ENCODE measurements at regions not wholly inside any gene's neighbourhood (a gene's known extent, or its start where the extent isn't known, plus 50 kb on each side); places are given as distances from the start of the nearest gene placed in this dataset.

DNA sequence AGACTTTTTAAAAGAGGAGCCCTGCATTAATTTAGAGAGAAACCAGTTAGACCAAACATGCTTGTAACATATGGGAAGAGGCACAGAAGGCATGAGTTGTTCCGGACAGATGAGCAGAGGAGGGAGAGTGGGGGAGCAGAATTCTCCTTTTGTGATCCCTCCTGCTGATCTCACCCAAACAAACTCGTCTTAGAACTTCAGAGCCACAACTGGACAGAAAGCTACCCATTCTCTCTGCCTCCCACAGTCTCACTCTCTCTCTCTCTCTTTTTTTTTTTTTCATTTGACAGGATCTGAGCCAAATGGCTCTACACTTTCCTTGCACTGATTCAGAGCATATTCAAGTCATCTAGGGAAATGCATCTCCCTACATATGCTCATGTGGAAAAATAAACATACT, 196.0 kb upstream of the PAPPA start:
- Histone ChIP-seq H3K4me3 (ENCODE audit: low read length) (no peak overlapping the region), H3K9ac (ENCODE audit: low read depth, low read length) (no peak overlapping the region), H3K9me3 (ENCODE audit: insufficient read depth, low read depth, low read length) (peaks cover under 1% of the 10 kb centered on the region; the same call in 1 of the 2 replicates), H3K36me3 (ENCODE audit: insufficient read depth, low read length) (no peaks in the 10 kb centered on the region), H3K4me1 (ENCODE audit: insufficient read depth, low read length) (no peaks in the 10 kb centered on the region), H3K27me3 (ENCODE audit: insufficient read depth, low read length) (no peaks in the 10 kb centered on the region), H3K27ac (ENCODE audit: low read depth, low read length) (no peak overlapping the region)
- 60% methylated on average over 2 of the region's 2 CpGs for WGBS

DNA sequence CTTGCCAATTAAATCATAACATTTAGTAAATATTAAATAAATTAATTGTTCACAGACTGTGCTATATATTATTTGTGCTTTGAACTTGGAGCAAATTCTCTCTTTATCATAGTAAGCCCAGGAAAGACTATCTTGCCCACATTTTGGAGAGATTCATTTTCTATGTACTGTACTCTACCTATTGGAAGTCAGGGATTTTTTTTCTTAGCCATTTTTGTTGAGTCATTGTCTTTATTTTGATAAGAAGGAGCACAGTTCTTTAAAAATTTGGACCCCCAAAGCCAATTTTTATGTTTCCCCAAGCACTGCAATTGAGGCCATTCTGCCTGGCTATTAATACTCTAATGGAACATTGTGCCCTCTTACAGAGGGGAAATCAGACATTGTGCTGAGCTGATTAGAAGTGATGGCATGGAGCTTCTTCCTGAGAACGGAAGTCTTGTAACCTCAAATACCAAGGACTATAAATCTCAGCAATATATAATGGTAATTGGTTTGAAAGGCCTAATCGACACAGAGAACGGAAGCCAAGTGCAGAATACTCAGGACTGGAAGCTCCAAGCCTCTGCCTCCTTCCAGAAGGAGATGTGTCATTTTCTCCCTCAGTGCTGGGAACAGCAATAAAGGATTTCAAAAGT, 188.8 kb upstream of the PAPPA start:
- 100% methylated on average over 2 of the region's 3 CpGs for WGBS
- no peaks in the 10 kb centered on the region for H3K27me3 ChIP-seq (ENCODE audit: insufficient read depth, low read length)
- no peak overlapping the region for H3K9ac ChIP-seq (ENCODE audit: low read depth, low read length)
- peaks cover 19% of the 10 kb centered on the region for H3K9me3 ChIP-seq (ENCODE audit: insufficient read depth, low read depth, low read length)
- no peak overlapping the region for H3K27ac ChIP-seq (ENCODE audit: low read depth, low read length)
- no peak overlapping the region for H3K4me3 ChIP-seq (ENCODE audit: low read length)
- no peaks in the 10 kb centered on the region for H3K4me1 ChIP-seq (ENCODE audit: insufficient read depth, low read length)
- H3K36me3 ChIP-seq (ENCODE audit: insufficient read depth, low read length) = no peaks in the 10 kb centered on the region

DNA sequence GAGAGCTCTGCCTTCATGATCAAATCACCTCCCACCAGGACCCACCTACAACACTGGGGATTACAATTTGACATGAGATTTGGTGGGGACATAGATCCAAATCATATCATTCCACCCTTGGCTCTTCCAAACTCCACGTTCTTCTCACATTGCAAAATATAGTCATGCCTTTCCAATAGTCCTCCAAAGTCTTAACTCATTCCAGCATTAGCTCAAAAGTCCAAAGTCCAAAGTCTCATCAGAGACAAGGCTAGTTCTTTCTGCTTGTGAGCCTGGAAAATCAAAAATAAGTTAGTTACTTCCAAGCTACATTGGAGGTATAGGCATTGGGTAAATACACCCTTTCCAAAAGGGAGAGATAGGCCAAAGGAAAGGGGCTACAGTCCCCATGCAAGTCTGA, 186.9 kb upstream of the PAPPA start:
- no peaks in the 10 kb centered on the region for H3K4me1 ChIP-seq (ENCODE audit: insufficient read depth, low read length)
- 47% methylated on average over 1 of the region's 1 CpG for WGBS
- H3K9ac ChIP-seq (ENCODE audit: low read depth, low read length) = no peak overlapping the region

DNA sequence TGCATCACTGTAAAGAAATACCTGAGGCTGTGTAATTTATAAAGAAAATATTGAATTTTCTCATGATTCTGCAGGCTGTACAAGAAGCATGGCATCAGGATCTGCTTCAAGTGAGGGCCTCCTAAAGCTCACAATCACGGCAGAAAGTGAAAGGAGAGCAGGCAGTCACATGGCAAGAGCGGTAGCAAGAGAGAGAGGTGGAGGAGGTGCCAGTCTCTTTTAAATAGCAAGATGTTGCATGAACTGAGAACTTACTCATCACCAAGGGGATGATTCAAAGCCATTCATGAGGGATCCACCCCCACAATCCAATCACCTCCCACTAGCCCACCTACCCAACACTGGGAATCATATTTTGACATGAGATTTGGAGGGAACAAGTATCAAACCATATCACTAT, 184.5 kb upstream of the PAPPA start:
- Histone ChIP-seq H3K27me3 (ENCODE audit: insufficient read depth, low read length) (no peaks in the 10 kb centered on the region), H3K9me3 (ENCODE audit: insufficient read depth, low read depth, low read length) (peaks cover 12% of the 10 kb centered on the region), H3K36me3 (ENCODE audit: insufficient read depth, low read length) (no peaks in the 10 kb centered on the region), H3K4me3 (ENCODE audit: low read length) (no peak overlapping the region), H3K9ac (ENCODE audit: low read depth, low read length) (no peak overlapping the region), H3K27ac (ENCODE audit: low read depth, low read length) (no peak overlapping the region), H3K4me1 (ENCODE audit: insufficient read depth, low read length) (no peaks in the 10 kb centered on the region)
- 89% methylated on average over 2 of the region's 2 CpGs for WGBS

More for the DNA sequence above, 186.9 kb upstream of the PAPPA start:
- H3K9me3 ChIP-seq (ENCODE audit: insufficient read depth, low read depth, low read length) = peaks cover 19% of the 10 kb centered on the region
- H3K36me3 ChIP-seq (ENCODE audit: insufficient read depth, low read length) = no peaks in the 10 kb centered on the region
- H3K4me3 ChIP-seq (ENCODE audit: low read length) = no peak overlapping the region
- H3K27ac ChIP-seq (ENCODE audit: low read depth, low read length) = no peak overlapping the region
- no peaks in the 10 kb centered on the region for H3K27me3 ChIP-seq (ENCODE audit: insufficient read depth, low read length)

DNA sequence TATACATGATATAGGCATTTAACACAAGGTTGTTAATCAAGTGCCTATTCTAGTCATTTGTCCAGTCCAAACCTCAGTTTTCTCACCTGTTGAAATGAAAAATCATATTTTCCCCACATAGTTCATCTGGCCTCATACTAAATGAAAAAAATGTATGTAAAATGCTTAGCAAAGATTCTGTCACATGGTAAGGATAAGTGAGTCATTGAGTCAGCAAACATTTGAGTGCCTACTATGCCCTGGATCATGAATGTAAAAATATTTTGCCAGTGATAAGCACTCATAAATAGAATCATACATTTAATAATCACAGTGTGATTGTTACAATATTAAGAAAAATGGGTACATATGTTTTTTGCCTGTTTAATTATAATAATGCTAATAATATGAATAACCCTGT, 181.2 kb upstream of the PAPPA start:
- Histone ChIP-seq H3K36me3 (ENCODE audit: insufficient read depth, low read length) (no peaks in the 10 kb centered on the region), H3K9me3 (ENCODE audit: insufficient read depth, low read depth, low read length) (peaks cover 2% of the 10 kb centered on the region), H3K27ac (ENCODE audit: low read depth, low read length) (no peak overlapping the region), H3K4me3 (ENCODE audit: low read length) (no peak overlapping the region), H3K9ac (ENCODE audit: low read depth, low read length) (no peak overlapping the region), H3K4me1 (ENCODE audit: insufficient read depth, low read length) (no peaks in the 10 kb centered on the region), H3K27me3 (ENCODE audit: insufficient read depth, low read length) (no peaks in the 10 kb centered on the region)

DNA sequence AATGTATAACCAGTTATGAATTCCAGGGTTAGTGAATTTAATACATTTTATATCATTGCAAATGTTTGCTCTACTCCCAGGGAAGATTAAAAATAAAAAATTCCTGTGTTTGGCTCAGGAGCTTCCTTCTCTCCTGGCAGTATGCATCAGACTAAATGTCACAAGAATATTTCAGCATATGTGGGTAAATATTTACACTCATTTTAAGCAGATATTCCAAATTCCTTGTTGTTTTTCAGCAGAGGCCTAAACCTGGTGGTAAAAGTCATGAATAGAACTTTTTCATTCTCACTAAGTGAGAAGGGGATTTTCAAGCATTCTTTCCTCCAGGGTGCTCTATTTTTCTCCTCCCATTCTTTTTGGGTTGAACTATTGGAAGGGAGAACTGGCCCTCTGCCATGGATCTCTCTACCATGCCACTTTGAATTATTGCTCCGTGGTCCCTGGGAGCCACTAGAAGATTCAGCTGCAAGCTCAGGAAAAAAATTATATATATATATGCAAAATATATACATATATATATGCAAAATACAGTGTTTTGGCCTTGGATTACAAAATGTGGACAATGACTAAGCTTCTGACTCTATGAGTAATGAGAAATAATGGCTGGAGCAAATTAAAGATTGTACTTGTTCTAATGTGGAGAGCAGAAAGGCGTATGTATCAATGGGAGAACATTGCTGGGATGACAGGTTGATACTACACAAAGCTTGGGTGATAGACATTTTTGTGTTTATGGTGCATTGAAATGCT, 180.6 kb upstream of the PAPPA start:
- Histone ChIP-seq H3K27me3 (ENCODE audit: insufficient read depth, low read length) (no peaks in the 10 kb centered on the region), H3K4me3 (ENCODE audit: low read length) (no peak overlapping the region), H3K27ac (ENCODE audit: low read depth, low read length) (no peak overlapping the region), H3K9ac (ENCODE audit: low read depth, low read length) (no peak overlapping the region), H3K36me3 (ENCODE audit: insufficient read depth, low read length) (no peaks in the 10 kb centered on the region), H3K9me3 (ENCODE audit: insufficient read depth, low read depth, low read length) (no peaks in the 10 kb centered on the region), H3K4me1 (ENCODE audit: insufficient read depth, low read length) (no peaks in the 10 kb centered on the region)
- WGBS = 95% methylated on average over 1 of the region's 2 CpGs

DNA sequence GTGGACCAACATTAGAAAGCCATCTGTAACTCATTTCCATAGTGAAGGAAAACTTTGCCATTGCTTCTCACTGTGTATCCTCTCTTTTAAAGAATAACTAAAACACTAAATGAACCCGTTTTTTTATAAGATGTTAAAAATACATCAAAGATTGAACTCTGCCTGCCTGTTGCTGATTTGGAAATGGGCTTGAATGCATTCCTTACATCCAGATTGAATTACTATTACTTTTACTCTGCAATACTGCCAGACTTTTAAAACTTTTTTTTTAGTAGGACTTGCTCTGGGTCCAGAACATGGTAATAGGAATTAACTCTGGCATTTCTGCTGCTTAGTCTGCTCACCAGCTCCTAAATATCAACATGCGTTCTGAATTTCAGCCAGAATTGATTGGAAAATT, 176.8 kb upstream of the PAPPA start:
- H3K9me3 ChIP-seq (ENCODE audit: insufficient read depth, low read depth, low read length) = no peaks in the 10 kb centered on the region
- 100% methylated on average over 2 of the region's 2 CpGs for WGBS
- peaks cover 6% of the 10 kb centered on the region; the same call in 1 of the 2 replicates for H3K4me1 ChIP-seq (ENCODE audit: insufficient read depth, low read length)
- no peaks in the 10 kb centered on the region for H3K36me3 ChIP-seq (ENCODE audit: insufficient read depth, low read length)
- no peak overlapping the region for H3K27ac ChIP-seq (ENCODE audit: low read depth, low read length)
- H3K9ac ChIP-seq (ENCODE audit: low read depth, low read length) = no peak overlapping the region
- no peak overlapping the region for H3K4me3 ChIP-seq (ENCODE audit: low read length)
- H3K27me3 ChIP-seq (ENCODE audit: insufficient read depth, low read length) = no peaks in the 10 kb centered on the region

DNA sequence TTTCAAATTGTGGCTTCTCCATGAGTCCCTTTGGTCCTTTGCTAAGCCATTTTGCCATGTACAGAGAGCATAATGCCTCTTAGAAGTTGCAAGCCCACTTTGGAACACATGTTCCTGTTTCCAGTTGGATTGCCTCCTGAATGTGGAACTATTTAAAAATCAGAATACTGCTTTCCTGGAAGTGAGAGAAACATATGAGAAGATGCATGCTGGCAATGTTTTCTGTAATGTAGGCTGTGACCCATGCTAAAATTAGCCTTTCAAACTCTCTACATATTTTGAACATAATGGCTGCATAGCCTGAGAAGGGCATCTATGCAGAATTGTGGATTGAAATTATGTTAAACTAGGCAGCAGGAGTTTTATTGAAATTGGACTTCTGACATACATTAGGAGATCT, 175.5 kb upstream of the PAPPA start:
- Histone ChIP-seq H3K36me3 (ENCODE audit: insufficient read depth, low read length) (no peaks in the 10 kb centered on the region), H3K4me1 (ENCODE audit: insufficient read depth, low read length) (peaks cover 6% of the 10 kb centered on the region; the same call in 1 of the 2 replicates), H3K9ac (ENCODE audit: low read depth, low read length) (no peak overlapping the region), H3K9me3 (ENCODE audit: insufficient read depth, low read depth, low read length) (no peaks in the 10 kb centered on the region), H3K4me3 (ENCODE audit: low read length) (no peak overlapping the region), H3K27me3 (ENCODE audit: insufficient read depth, low read length) (no peaks in the 10 kb centered on the region), H3K27ac (ENCODE audit: low read depth, low read length) (no peak overlapping the region)

DNA sequence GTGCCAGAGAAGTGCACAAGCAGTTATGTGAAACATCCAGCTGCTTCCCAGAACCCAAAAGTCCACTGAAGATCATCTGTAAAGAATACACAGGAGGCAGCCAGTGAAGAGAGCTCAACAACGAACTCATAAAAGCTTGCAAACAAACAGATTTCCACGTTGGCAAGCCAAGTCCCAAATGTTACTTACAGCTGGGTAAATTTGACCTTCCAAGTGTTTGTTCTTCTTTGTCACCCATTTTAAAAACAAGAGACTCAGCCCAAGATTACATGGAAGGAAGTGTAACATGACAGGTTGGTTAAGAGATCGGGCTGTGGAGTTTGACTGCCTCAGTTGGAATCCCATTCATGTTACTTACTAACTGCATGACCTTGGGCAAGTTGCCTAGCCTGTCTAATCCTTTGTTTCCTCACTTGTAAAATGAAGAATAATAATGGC, 174.9 kb upstream of the PAPPA start:
- Histone ChIP-seq H3K9ac (ENCODE audit: low read depth, low read length) (no peak overlapping the region), H3K27ac (ENCODE audit: low read depth, low read length) (no peak overlapping the region), H3K36me3 (ENCODE audit: insufficient read depth, low read length) (no peaks in the 10 kb centered on the region), H3K4me3 (ENCODE audit: low read length) (no peak overlapping the region), H3K27me3 (ENCODE audit: insufficient read depth, low read length) (no peaks in the 10 kb centered on the region), H3K9me3 (ENCODE audit: insufficient read depth, low read depth, low read length) (no peaks in the 10 kb centered on the region), H3K4me1 (ENCODE audit: insufficient read depth, low read length) (peaks cover 6% of the 10 kb centered on the region; the same call in 1 of the 2 replicates)
- WGBS = 97% methylated on average over 3 of the region's 3 CpGs

DNA sequence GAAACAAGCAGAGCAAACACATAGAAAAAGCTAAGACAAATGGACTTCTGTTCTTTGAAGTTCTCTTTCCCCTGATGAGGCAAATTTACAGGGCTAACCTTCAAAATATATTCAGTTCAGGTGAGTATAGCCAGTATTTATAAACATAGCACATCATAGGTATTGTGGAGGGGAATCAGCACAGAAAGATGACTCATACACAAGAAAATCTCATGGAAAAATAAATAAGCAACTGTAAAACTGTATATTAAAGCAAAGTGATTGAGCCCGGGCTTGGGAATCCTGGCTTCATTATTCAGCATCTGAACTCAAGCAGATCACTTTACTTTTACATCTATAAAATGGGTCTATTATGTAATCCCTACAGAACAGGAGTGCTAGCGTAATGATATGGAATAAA, 173.5 kb upstream of the PAPPA start:
- Histone ChIP-seq H3K4me3 (ENCODE audit: low read length) (no peak overlapping the region), H3K9me3 (ENCODE audit: insufficient read depth, low read depth, low read length) (no peaks in the 10 kb centered on the region), H3K27ac (ENCODE audit: low read depth, low read length) (no peak overlapping the region), H3K4me1 (ENCODE audit: insufficient read depth, low read length) (peaks cover 6% of the 10 kb centered on the region; the same call in 1 of the 2 replicates), H3K36me3 (ENCODE audit: insufficient read depth, low read length) (no peaks in the 10 kb centered on the region), H3K9ac (ENCODE audit: low read depth, low read length) (no peak overlapping the region), H3K27me3 (ENCODE audit: insufficient read depth, low read length) (no peaks in the 10 kb centered on the region)
- WGBS = no CpG with 5 or more reads among the region's 2 CpGs

DNA sequence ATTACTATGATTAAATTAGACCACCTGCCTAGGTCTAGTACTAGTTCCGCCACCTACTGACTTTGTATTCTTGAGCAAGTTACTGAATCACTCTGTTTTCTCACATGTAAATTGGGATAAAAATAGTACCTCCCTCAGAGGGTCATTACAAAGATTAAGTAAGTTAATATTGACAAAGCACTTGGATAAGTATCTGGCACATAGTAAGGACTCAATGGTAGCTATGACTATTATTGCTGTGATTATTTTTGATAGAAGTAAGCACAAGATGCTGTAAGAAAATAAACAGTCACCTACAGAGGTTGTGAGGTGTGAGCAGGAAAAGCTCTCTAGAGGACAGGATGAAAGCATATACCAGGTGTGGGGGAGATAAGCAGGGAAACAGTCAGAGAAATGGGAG, 173.1 kb upstream of the PAPPA start:
- H3K9me3 ChIP-seq (ENCODE audit: insufficient read depth, low read depth, low read length) = no peaks in the 10 kb centered on the region
- no peaks in the 10 kb centered on the region for H3K27me3 ChIP-seq (ENCODE audit: insufficient read depth, low read length)
- H3K4me3 ChIP-seq (ENCODE audit: low read length) = no peak overlapping the region
- 100% methylated on average over 1 of the region's 1 CpG for WGBS
- no peak overlapping the region for H3K9ac ChIP-seq (ENCODE audit: low read depth, low read length)
- no peaks in the 10 kb centered on the region for H3K36me3 ChIP-seq (ENCODE audit: insufficient read depth, low read length)
- H3K4me1 ChIP-seq (ENCODE audit: insufficient read depth, low read length) = peaks cover 6% of the 10 kb centered on the region; the same call in 1 of the 2 replicates
- no peak overlapping the region for H3K27ac ChIP-seq (ENCODE audit: low read depth, low read length)
